ENCODE measurements at regions not wholly inside any gene's neighbourhood (a gene's known extent, or its start where the extent isn't known, plus 50 kb on each side); places are given as distances from the start of the nearest gene placed in this dataset.

DNA sequence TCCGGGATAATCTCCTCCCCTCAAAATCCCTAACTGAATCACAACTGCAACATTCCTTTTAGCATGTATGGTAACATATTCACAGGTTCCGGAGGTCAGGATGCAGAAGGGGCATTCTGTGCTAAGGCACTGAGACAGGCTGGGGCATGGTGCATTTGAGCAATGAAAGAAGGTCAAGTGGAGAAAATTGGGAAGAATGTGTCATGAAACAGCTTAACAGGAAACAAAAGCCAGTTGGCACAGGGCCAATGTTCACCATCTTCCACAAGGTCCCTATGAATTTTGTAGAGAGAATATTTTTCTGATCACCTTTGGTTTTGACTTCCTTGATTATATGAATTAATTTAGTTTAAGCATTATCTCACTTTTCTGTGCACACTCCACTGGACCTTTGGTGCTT, 587.7 kb upstream of the NR2F2 start:
- DNase-seq (ENCODE audit: low spot score) = peak; percentile 13

GRCh38 chr15:95757171-95757570, 573.3 kb upstream of the NR2F2 start:
- DNase-seq (ENCODE audit: low spot score) = no peak

DNA sequence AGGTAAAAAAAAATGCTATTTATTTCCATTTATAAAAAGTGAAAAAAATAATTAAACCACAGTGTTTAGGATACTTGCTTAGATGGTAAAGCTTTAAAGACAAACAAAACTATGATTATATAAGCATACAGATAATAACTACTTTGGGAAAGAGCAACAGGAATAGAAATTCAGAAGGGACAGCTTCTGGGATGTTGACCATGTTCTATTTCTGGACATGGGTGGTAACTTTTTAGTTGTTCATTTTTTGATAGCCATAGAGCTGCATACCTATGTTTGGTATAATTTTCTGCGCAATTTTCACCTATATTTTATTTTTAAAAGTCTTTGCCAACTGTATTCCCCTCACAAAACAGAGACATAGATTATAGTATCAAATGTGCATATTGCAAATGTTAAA, 572.0 kb upstream of the NR2F2 start:
- no peak for DNase-seq (ENCODE audit: low spot score)

- DNase-seq (ENCODE audit: low spot score) = no peak
These were observed 571.6 kb upstream of the NR2F2 start for GRCh38 chr15:95758851-95759250.

DNA sequence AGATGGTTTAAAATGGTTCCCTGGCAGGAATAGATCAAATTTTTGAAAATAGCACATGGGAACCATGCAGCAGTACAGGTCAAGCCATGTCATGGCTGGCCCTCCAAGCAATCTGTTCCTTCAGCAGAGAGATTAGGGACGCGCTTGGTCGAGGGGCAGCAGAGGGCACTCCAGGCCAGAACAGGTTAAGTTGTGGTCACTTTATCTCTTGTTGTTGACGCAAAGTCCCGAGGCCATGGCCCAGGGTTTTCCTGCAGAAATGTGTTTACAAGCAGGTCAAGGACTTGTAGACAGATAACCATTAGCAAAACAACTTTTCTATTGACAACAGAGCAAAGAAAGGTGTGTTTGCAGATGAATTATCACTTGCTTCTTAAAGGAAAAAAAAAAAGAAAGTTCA, 570.0 kb upstream of the NR2F2 start:
- peak; percentile 26 for DNase-seq (ENCODE audit: low spot score)

DNA sequence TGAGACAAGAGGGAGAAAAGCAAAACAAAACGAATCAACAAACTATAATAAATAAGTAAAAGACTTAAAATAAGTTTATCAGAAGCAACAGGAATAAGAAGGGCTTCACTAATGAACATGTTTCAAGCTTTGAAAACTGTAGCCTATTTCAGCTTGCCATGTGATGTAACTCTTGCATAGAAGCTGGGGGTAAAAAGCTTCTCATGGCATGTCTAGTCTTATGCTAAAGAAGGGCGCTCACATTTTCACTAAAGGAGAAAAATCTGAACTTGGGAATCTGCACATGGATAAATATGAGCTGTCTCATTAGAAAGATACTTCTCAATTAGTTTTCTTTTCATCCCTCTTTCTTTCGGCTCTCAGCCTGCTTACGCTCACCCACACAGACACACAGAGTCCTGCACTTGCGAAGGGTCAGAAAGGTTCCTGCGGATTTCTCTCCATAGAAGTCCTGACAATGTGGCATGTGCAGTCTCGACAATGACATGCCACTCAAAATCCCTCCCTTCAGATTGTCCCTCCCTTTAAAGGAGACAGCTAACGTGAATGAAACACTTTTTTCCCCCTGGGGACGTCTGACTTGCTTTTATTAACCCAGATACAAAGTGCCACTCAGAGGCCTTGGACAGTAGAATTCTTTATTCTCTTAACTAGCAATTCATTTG, 568.9 kb upstream of the NR2F2 start:
- no peak for DNase-seq (ENCODE audit: low spot score)

GRCh38 chr15:95763426-95763825, 567.1 kb upstream of the NR2F2 start:
- no peak for DNase-seq (ENCODE audit: low spot score)

GRCh38 chr15:95765161-95765560, 565.3 kb upstream of the NR2F2 start:
- DNase-seq (ENCODE audit: low spot score) = no peak

- peak; percentile 96 for DNase-seq (ENCODE audit: low spot score)
These were observed 560.3 kb upstream of the NR2F2 start for GRCh38 chr15:95770196-95770595.

GRCh38 chr15:95772982-95773381, 557.5 kb upstream of the NR2F2 start:
- no peak for DNase-seq (ENCODE audit: low spot score)

- no peak for DNase-seq (ENCODE audit: low spot score)
These were observed 546.0 kb upstream of the NR2F2 start for GRCh38 chr15:95784508-95784907.

DNA sequence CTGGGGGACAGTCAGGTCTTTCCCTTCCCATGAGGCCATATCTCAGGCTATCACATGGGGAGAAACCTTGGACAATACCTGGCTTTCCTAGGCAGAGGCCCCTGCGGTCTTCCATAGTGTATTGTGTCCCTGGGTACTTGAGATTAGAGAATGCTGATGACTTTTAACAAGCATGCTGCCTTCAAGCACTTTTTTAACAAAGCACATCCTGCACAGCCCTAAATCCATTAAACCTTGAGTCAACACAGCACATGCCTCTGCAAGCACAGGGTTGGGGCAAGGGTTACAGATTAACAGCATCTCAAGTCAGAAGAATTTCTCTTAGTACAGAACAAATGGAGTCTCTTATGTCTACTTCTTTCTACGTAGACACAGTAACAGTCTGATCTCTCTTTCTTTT, 545.2 kb upstream of the NR2F2 start:
- DNase-seq (ENCODE audit: low spot score) = peak; percentile 37

GRCh38 chr15:95793231-95793630, 537.3 kb upstream of the NR2F2 start:
- no peak for DNase-seq (ENCODE audit: low spot score)

GRCh38 chr15:95795386-95795785, 535.1 kb upstream of the NR2F2 start:
- DNase-seq (ENCODE audit: low spot score) = no peak

DNA sequence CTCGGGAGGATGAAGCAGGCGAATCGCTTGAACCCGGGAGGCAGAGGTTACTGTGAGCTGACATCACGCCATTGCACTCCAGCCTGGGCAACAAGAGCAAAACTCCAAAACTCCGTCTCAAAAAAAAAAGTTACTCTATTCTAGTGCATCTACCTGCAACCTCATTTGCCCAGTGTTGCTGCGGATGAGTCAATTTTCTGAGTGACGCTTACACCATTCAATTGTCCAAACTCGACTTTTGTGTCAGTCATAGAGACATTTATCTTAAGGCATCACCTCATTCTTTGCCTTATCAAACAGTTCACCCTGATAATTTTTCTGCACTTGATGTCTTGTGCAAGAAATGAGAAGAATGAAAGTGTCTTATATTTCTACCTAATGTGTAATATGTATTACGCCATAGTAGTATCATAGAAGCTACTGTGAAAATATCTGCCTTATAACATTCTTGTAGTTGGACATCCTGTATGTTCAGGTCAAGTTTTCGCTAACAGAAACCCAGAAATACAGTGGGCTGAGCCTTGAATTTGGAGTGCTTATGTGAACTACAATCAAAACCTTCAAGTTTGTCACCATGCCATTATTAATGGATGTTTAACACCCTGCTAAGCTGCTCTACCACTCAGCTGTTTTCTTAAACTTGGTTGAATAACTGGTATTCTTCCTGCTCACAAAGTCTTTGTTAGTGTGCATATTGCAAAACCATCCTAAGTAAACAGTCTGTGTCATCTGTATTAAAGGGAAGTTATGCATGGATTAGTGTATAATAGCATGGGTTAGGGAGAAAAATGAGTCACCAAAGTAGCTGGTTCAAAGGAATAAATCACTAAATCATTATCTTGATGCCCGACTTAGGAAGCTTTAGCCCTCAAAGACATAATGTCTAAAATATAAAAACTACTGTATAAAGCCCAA, 531.0 kb upstream of the NR2F2 start:
- peak; percentile 97 for DNase-seq (ENCODE audit: low spot score)

DNA sequence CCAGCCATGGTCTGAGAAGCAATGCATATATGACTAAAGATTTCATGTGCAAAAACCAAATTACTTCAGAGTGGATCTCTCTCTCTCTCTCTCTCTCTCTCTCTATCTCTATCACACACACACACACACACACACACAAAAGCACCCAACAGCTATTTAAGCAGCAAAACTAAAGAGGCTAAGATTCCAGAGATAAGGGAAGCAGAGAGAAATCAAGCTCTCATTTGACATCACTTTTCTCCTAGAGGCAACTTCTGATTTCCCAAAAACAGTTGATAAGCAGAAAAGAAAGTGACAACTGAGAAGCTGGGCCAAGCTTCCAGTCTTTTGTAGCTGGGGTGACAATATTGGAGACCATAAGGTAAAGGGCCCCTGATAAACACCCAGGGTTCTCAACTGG, 526.0 kb upstream of the NR2F2 start:
- DNase-seq (ENCODE audit: low spot score) = no peak

- no peak for DNase-seq (ENCODE audit: low spot score)
These were observed 518.0 kb upstream of the NR2F2 start for GRCh38 chr15:95812491-95812890.

- no peak for DNase-seq (ENCODE audit: low spot score)
These were observed 515.6 kb upstream of the NR2F2 start for GRCh38 chr15:95814908-95815307.

- DNase-seq (ENCODE audit: low spot score) = no peak
These were observed 513.9 kb upstream of the NR2F2 start for GRCh38 chr15:95816591-95816990.

DNA sequence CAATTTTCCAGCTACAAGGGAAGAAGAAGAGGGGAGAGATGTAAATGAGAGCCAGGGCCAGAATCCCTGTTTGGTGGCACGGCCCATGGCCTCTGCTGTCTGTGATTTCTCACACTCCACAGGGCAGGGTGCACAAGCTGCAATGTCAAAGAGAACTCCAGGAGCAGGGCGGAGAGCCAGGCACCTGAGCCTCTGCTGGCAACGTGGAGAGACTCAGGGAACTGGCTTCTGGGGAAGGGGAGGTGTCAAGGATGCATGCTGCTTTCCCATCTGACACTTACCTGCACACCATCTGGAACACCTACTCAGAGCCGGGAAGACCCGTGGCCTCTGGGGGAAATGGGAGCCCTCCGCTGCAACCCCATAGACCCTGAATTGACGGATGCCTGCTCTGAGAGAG, 507.5 kb upstream of the NR2F2 start:
- DNase-seq (ENCODE audit: low spot score) = no peak

GRCh38 chr15:95825208-95825607, 505.3 kb upstream of the NR2F2 start:
- DNase-seq (ENCODE audit: low spot score) = no peak

- DNase-seq (ENCODE audit: low spot score) = peak; percentile 3
These were observed 504.7 kb upstream of the NR2F2 start for GRCh38 chr15:95825671-95826411.
